LoVo (cell line): ENCODE measurements at regions not wholly inside any gene's neighbourhood (a gene's known extent, or its start where the extent isn't known, plus 50 kb on each side); places are given as distances from the start of the nearest gene placed in this dataset.
A peak's percentile ranks its signal among the peaks of the same experiment; 100 is the strongest.

Source experiments
- DNase-seq: peaks from one replicate; pipeline ENCODE4 v3.0.0-alpha.2; 2016; ENCODE audit warnings: low spot score

GRCh38 chr4:16365036-16365569 is 138.8 kb upstream of the TAPT1 start:
- no peak for DNase-seq

DNA sequence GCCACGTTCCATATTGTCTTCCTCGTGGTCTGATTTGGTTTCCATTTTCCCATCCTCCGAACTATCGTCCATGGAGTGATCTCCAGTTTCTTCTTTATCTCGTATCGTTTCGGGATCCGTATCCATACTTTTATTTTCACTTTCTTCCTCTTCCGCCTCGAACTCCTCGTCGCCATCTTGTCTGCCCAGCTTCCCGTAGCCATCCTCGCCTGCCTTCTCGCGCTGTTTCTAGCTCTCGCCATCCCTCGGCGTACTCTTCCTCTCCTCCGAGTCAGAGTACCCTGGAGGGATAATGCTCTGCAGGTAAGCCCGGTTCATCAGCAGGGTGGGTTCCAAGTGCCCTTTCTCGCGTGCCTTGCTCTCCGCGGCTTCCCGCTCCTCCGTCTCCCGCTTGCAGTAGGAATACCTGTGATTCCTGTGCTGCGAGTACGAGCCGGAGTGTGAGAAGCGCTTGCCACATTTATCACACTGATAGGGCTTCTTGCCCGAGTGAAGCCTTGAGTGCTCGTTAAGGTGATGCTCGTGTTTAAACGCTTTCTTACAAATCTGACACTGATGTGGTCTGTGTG is 134.5 kb upstream of the TAPT1 start:
- no peak for DNase-seq

- no peak for DNase-seq
Measured at GRCh38 chr4:16353165-16353564, 126.9 kb upstream of the TAPT1 start.

GRCh38 chr4:16351161-16351560 is 124.9 kb upstream of the TAPT1 start:
- DNase-seq = no peak

DNA sequence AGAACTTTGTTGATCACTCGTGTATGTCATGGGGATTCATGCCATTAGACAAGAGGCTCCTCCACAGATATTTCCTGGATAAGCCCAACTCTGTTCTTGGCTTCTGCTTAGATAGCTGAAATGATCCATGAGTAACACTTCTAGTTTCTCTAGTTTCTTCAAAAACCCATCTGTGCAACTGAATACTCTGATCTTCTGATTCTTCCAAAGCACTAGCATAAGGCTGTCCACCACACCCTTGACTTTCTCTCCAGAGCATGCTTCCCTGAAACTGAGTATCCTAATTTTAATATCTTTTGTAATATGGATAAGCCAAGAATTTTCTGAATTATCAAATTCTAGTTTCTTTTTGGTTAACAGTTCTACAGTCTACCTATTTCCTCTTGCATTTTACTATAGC is 118.6 kb upstream of the TAPT1 start:
- DNase-seq = no peak

GRCh38 chr4:16337936-16338335 is 111.7 kb upstream of the TAPT1 start:
- no peak for DNase-seq

DNA sequence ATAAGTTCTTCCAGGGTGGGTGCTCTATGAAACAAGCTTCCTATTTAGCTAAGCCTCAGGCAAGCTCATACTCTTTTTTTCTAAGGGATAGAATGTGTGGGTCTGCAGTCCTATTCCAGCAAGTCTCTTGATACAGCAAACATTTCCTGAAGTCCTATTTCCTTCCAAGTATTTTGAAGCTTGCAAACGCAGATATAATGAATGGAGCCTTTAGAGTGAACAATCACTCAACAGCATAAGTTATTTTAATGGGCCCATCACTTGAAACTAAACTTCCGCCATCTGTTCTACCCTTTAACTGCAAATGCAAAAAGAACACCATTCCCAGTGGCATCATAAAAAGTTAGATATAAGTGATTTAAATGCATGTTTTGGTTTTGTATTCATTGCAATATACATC is 108.3 kb upstream of the TAPT1 start:
- DNase-seq = no peak

GRCh38 chr4:16329797-16330134 is 103.5 kb upstream of the TAPT1 start:
- DNase-seq = no peak

GRCh38 chr4:16329125-16329796 is 103.0 kb upstream of the TAPT1 start:
- no peak for DNase-seq

- no peak for DNase-seq
Measured at GRCh38 chr4:16322183-16322582, 95.9 kb upstream of the TAPT1 start.

DNA sequence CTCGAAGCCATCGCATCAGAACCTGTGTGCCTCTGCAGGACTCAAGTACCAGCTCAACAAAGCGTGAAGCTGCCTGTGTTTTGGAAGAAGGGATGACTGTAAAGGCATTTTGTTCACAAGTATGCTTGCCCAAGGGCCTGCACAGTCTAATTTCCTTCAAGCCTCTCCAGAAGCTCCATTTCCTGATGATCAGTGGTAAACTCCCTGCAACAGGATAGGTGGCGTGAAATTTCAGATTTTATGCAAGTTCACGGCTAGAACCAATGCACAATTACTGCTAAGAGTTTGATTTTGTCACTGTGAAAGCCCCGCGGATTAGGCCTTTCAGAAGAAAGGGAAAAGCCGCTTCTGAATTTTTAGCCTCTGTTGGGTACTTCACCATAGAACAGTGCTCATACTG is 89.2 kb upstream of the TAPT1 start:
- DNase-seq = no peak

DNA sequence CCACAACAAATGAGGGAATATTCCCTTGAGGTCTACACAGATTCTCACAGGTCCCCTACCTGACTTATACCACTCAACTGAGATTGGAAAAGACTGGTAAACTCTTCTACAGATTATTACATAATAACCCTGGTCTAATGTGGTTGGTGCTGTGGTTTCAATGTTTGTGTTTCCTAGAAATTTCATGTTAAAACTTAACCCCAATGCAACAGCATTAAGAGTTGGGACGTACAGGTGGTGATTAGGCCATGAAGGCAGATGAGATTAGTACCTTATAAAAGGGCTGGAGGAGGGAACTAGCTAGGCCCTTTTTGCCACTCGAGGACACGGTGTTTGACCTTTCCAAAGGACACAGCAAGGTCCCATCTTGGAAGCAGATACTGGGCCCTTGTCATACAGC is 84.3 kb upstream of the TAPT1 start:
- no peak for DNase-seq

GRCh38 chr4:16302648-16303047 is 76.4 kb upstream of the TAPT1 start:
- DNase-seq = no peak

DNA sequence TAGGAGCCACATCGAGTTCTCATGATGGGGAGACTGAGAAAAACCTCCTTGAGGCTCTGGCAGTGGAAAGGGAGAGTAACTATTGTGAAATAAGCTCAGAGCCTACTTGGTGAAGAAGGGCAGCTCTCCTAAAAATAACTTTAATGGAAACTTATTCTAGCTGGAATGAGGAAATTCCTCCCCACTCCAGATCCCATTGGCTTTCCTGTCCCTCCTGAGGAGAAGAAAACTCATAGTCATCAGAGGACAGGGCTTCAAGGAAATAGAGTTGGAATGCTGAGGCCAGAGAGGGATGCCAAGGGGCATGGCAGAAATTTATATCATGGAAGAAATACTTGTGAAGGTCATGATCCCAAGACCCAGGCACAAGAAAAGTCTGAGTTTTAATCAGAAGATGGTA is 70.7 kb upstream of the TAPT1 start:
- DNase-seq = no peak

GRCh38 chr4:16294455-16294854 is 68.2 kb upstream of the TAPT1 start:
- no peak for DNase-seq

DNA sequence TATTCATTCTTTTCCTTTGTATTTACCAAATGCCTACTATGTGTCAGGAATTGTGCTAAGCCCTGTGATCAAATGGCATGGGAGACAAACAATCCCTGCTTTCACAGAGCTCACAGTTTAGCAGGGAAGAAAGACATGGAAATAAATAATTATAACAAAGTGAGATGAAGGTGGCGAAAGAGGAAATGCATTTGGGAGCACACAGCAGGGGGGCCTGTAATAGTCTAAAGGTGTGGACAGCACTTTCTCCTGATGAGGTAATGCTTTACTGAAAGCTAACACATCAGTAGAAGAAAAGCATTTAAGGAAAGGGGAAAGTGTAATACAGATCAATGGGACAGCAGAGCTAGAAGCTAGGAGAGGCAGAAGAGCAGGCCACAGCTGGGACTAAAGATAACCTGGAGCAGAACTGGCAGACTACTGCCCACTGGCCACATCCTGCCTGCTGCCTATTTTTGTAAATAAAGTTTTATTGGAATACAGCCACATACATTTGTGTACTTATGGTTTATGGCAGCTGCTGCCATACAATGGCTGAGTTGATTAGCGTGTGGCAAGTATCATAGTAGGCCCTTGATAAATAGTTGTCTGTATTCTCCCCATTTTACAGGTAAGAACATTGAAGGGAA is 67.1 kb upstream of the TAPT1 start:
- no peak for DNase-seq

- no peak for DNase-seq
Measured at GRCh38 chr4:16292585-16292984, 66.3 kb upstream of the TAPT1 start.

DNA sequence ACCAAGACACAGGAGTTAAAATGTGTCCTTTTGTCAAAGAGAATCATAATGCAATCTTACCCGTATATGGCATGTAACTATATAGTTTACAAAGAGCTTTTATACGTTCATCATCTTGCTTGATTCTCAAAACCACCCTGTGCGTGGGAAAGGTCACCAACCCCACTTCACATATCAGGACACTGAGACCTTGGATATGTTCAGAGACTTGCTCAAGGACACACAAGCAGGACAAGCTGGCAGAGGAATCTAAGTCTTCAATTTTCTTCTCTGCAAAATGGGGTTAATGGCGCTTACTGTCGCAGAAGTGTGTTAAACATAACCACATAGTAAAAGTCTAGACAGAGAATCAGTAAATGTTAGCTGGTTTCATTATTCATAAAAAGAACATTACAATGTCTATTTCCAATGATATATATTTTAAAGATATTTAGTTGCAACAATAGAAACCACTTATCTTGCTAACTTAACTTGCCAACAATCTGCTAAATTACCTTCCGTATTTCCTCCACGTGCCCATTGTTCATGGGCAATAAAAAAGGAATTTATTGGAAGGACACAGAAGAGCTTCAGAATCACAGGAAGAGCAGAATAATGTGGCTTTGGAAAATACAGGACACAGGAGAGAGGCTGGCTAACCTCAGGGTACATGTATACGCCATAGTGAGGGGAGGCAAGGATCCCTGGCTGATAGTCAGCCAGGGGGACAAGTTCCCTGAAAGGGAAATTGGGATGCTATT is 64.6 kb upstream of the TAPT1 start:
- DNase-seq = no peak

DNA sequence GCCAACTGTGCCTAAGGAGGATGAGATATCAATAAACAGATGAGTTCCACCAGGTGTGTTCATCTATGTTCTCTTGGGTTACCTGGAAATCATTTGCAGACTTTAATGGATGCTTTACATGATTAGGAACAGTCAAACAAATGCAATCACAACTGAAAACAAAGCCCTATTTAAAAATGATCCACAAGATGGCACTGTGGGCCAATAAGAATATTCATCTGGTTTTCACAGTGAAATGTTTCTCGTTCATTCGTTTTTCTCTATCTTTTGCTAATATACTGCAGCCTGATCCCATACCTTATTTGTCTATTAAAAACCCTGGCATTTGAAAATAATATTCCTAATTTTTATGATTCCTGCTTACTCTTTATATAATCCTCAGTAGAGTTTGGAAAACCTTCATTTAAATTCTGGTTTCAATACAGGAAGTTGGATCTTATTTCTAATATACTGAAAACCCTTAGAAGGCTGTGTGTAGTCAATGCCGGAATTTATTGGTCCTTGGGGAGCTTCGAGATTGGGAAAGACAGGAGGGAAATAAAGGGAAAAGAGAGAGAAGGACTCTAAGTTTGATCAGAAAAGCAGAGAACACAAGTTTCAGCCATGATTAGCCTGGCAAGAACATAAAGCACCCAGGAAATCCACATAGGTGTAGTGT is 63.8 kb upstream of the TAPT1 start:
- peak; percentile 30 for DNase-seq

DNA sequence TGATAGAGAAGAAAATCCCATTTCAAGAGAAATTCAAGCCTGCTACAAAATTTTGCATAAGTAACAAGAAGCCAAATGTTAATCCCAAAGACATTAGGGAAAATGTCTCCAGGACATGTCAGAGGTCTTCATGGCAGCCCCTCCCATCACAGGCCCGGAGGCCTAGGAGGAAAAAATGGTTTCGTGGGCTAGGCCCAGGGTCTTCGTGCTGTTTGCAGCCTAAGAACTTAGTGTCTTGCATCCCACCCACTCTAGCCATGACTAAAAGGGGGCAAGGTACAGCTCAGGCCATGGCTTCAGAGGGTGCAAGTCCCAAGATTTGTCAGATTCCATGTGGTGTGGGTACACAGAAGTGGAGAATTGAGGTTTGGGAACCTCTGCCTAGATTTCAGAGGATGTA is 57.8 kb upstream of the TAPT1 start:
- no peak for DNase-seq

- DNase-seq = no peak
Measured at GRCh38 chr4:16278178-16278577, 51.9 kb upstream of the TAPT1 start.
